GM23248 (cell line): ENCODE measurements at regions not wholly inside any gene's neighbourhood (a gene's known extent, or its start where the extent isn't known, plus 50 kb on each side); places are given as distances from the start of the nearest gene placed in this dataset.

Experiments used
- EZH2 ChIP-seq: fragments of 200-600 bp; sonication (generic); IDR thresholded peaks from 2 replicates; pipeline ENCODE4 v1.6.1; 2018; ENCODE audit warnings: antibody characterized with exemption, mild to moderate bottlenecking; ENCODE audit not compliant: insufficient read depth, poor library complexity, severe bottlenecking
- EZH2phosphoT487 ChIP-seq: fragments of 200-600 bp; sonication (generic); IDR thresholded peaks from 2 replicates; pipeline ENCODE4 v1.6.1; 2018; ENCODE audit warnings: antibody characterized with exemption, moderate library complexity, mild to moderate bottlenecking, low read depth; ENCODE audit not compliant: insufficient read depth

DNA sequence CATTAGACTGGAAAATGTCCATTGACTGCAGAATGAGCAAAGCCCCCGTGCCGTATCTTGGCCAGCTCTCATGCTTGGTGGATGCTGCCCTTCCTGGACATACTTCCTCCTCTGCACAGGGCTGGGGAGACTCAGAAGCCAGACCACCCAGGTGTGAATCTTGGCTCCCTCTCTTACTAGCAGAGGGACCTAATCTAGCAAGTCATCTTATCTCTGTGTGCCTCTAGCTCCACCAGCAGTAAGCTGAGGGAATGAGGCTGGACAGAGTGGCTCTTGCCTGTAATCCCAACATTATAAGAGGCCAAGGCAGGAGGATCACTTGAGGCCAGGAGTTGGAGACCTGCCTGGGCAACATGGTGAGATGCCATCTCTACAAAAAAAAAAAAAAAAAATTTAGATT is 173.8 kb upstream of the GHITM start:
- TF ChIP-seq EZH2 = no peak
- TF ChIP-seq EZH2phosphoT487 = no peak
